CD8-positive, alpha-beta memory T cell (primary cell): ENCODE measurements at regions not wholly inside any gene's neighbourhood (a gene's known extent, or its start where the extent isn't known, plus 50 kb on each side); places are given as distances from the start of the nearest gene placed in this dataset.

ENCODE experiments used
- CTCF ChIA-PET: fragments of 350-600 bp; sonication (Branson Sonifier 250); formaldehyde crosslinking; loops from one replicate; lab custom pipeline; 2021; ENCODE audit warnings: antibody characterized with exemption; lab: Charles Lee
- POLR2A ChIA-PET: fragments of 350-600 bp; sonication (Branson Sonifier 250); formaldehyde crosslinking; loops from one replicate; lab custom pipeline; 2021; ENCODE audit warnings: antibody characterized with exemption; lab: Charles Lee
- DNase-seq, 5 donors: peaks; one replicate each; pipeline versions ENCODE4 v3.0.0 to v3.0.0-alpha.2; 2020 to 2022; ENCODE audit warnings: mixed read lengths in 1 of 5
- H3K27ac ChIP-seq: one replicate; pipeline ENCODE4 v1.7.0; 2013; ENCODE audit warnings: low read depth, mild to moderate bottlenecking, low read length, moderate library complexity
- H3K27me3 ChIP-seq: 2 replicates; pipeline ENCODE4 v1.7.0; 2013; ENCODE audit warnings: low read length, mild to moderate bottlenecking; ENCODE audit not compliant: insufficient read depth, poor library complexity, severe bottlenecking
- H3K36me3 ChIP-seq: 2 replicates; pipeline ENCODE4 v1.7.0; 2013; ENCODE audit warnings: mild to moderate bottlenecking, low read length, moderate library complexity; ENCODE audit not compliant: insufficient read depth
- H3K4me1 ChIP-seq: 2 replicates; pipeline ENCODE4 v1.7.0; 2013; ENCODE audit warnings: mild to moderate bottlenecking, low read length, moderate library complexity; ENCODE audit not compliant: insufficient read depth
- H3K4me3 ChIP-seq: 2 replicates; pipeline ENCODE4 v1.7.0; 2013; ENCODE audit warnings: mild to moderate bottlenecking, low read length
- H3K9me3 ChIP-seq: 2 replicates; pipeline ENCODE4 v1.7.0; 2013; ENCODE audit warnings: mild to moderate bottlenecking, low read length
- H3K27ac Mint-ChIP-seq, 8 donors: one replicate each; pipeline ENCODE4 v1.8.0; 2020 to 2021; ENCODE audit warnings: mixed read lengths in 8 of 8, mild to moderate bottlenecking in 6 of 8, inconsistent platforms in 3 of 8, moderate library complexity in 3 of 8
- H3K27me3 Mint-ChIP-seq, 2 donors: one replicate each; pipeline ENCODE4 v1.8.0; 2020 to 2021; ENCODE audit warnings: mixed read lengths in 2 of 2, mild to moderate bottlenecking in 1 of 2, moderate library complexity in 1 of 2
- H3K36me3 Mint-ChIP-seq, 3 donors: one replicate each; pipeline ENCODE4 v1.8.0; 2020 to 2021; ENCODE audit warnings: mixed read lengths in 3 of 3, inconsistent platforms in 1 of 3, mild to moderate bottlenecking in 1 of 3
- H3K4me1 Mint-ChIP-seq, 3 donors: one replicate each; pipeline ENCODE4 v1.8.0; 2020 to 2021; ENCODE audit warnings: mixed read lengths in 3 of 3, inconsistent platforms in 1 of 3, mild to moderate bottlenecking in 1 of 3
- H3K4me3 Mint-ChIP-seq, 7 donors: one replicate each; pipeline ENCODE4 v1.8.0; 2020 to 2021; ENCODE audit warnings: mixed read lengths in 7 of 7, mild to moderate bottlenecking in 6 of 7, moderate library complexity in 4 of 7, inconsistent platforms in 2 of 7
- H3K9me3 Mint-ChIP-seq, 5 donors: one replicate each; pipeline ENCODE4 v1.8.0; 2020 to 2022; ENCODE audit warnings: mixed read lengths in 5 of 5, mild to moderate bottlenecking in 3 of 5, moderate library complexity in 2 of 5, inconsistent platforms in 1 of 5

DNA sequence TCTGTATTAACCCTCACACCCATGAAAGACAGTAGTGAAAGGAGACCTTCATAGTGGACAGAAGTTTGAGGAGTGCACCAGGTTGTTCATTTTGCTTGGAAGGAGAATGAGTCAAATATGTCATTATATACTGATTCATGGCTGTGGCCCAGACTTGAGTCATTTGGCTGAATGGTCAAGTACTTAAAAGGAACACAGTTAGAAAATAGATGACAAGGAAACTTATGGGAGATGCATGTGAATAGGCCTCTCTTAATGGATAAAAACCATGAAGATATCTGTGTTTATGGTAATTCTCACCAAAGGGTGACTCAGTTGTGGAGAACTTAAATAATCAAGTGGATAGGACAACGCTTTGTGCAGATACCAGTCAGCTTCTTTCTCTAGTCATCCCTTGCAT, 524.7 kb upstream of the CNTNAP5 start:
- no peaks in the 10 kb centered on the region for H3K4me1 ChIP-seq
- H3K9me3 ChIP-seq = no peaks in the 10 kb centered on the region
- no peaks in the 10 kb centered on the region for H3K27me3 ChIP-seq
- no peaks in the 10 kb centered on the region for H3K36me3 ChIP-seq
- CTCF ChIA-PET = no interaction called here
- DNase-seq = no peak
- no peaks in the 10 kb centered on the region for H3K4me1 Mint-ChIP-seq
- H3K27ac ChIP-seq = no peak overlapping the region
- no peaks in the 10 kb centered on the region for H3K36me3 Mint-ChIP-seq
- no peak overlapping the region for H3K4me3 ChIP-seq
- peaks cover 7 to 17% (median 11%) of the 10 kb centered on the region in 5 donors for H3K9me3 Mint-ChIP-seq
- POLR2A ChIA-PET = no interaction called here
- H3K4me3 Mint-ChIP-seq = no peak overlapping the region
- no peak overlapping the region for H3K27ac Mint-ChIP-seq
- H3K27me3 Mint-ChIP-seq = no peaks in the 10 kb centered on the region

DNA sequence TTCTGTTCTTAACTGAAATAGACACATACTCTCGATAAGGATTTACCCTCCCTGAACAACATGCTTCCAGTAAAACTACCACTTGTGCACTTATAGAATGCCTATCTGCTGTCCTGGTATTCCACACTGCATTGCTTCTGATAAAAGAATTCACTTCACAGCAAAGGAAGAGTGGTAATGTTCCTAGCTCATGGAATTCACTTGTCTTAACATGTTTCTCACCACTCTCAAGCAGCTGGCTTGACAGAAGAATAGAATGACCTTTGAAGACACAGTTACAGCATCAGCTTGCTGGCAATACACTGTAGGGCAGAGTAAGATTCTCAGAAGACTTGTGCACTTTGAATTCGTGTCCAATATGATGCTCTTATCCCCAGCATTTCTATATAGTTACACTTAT, 524.1 kb upstream of the CNTNAP5 start:
- no peak overlapping the region for H3K27ac ChIP-seq
- H3K4me3 ChIP-seq = no peak overlapping the region
- ChIA-PET POLR2A (no interaction called here), CTCF (no interaction called here)
- no peaks in the 10 kb centered on the region for H3K27me3 Mint-ChIP-seq
- H3K4me3 Mint-ChIP-seq = no peak overlapping the region
- H3K36me3 Mint-ChIP-seq = no peaks in the 10 kb centered on the region
- H3K9me3 Mint-ChIP-seq = peaks cover 7 to 17% (median 11%) of the 10 kb centered on the region in 5 donors
- no peaks in the 10 kb centered on the region for H3K36me3 ChIP-seq
- no peaks in the 10 kb centered on the region for H3K4me1 Mint-ChIP-seq
- no peak overlapping the region for H3K27ac Mint-ChIP-seq
- H3K9me3 ChIP-seq = no peaks in the 10 kb centered on the region
- H3K4me1 ChIP-seq = no peaks in the 10 kb centered on the region
- no peak for DNase-seq
- H3K27me3 ChIP-seq = no peaks in the 10 kb centered on the region

DNA sequence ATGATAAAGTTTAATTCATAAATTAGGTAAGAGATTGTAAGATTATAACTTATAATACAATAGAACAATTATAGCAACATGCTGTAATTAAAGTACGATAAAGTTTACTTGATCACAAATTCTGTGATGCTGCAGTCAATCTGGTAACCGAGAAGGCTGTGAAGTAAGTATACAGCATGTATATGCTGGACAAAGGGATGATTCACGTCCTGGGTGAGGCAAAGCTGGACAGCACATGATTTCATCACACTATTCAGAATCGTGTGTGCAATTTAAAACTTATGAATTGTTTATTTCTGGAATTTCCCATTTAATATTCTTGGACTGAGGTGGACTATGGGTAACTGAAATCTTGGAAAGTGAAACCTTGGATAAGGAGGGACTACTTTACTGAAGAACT, 522.2 kb upstream of the CNTNAP5 start:
- DNase-seq = no peak
- Histone ChIP-seq H3K27ac (no peak overlapping the region), H3K9me3 (no peaks in the 10 kb centered on the region), H3K36me3 (no peaks in the 10 kb centered on the region), H3K27me3 (no peaks in the 10 kb centered on the region), H3K4me1 (no peaks in the 10 kb centered on the region), H3K4me3 (no peak overlapping the region)
- Mint-ChIP-seq H3K4me1 (no peaks in the 10 kb centered on the region), H3K4me3 (no peak overlapping the region), H3K27ac (peak overlapping the region in 1 of 8 donors; percentile 21), H3K27me3 (no peaks in the 10 kb centered on the region), H3K36me3 (no peaks in the 10 kb centered on the region), H3K9me3 (peaks cover 4 to 17% (median 7%) of the 10 kb centered on the region in 5 donors)
- POLR2A ChIA-PET = no interaction called here
- CTCF ChIA-PET = no interaction called here

DNA sequence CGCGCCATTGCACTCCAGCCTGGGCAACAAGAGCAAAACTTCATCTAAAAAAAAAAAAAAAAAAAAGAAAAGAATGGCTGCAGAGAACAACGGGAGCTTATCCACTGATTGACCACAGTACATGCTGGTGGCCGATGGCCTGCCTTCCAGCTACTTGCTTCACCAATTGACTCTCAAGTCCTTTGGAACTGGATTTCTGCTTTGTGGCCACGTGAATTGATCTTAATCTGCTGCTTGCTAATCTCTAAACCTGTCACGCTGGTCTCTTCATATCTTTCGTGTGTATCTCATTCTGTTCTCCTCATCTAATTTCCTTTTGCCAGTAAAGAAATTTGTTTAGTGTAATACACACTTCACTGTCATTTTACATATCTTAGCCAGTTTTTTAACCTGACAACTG, 512.5 kb upstream of the CNTNAP5 start:
- Histone ChIP-seq H3K27ac (no peak overlapping the region), H3K4me3 (no peak overlapping the region), H3K36me3 (no peaks in the 10 kb centered on the region), H3K4me1 (no peaks in the 10 kb centered on the region), H3K9me3 (no peaks in the 10 kb centered on the region), H3K27me3 (no peaks in the 10 kb centered on the region)
- Mint-ChIP-seq H3K36me3 (no peaks in the 10 kb centered on the region), H3K4me3 (no peak overlapping the region), H3K4me1 (no peaks in the 10 kb centered on the region), H3K9me3 (peaks cover 3 to 38% (median 10%) of the 10 kb centered on the region in 5 donors), H3K27ac (no peak overlapping the region), H3K27me3 (no peaks in the 10 kb centered on the region)
- ChIA-PET POLR2A (no interaction called here), CTCF (no interaction called here)
- no peak for DNase-seq

DNA sequence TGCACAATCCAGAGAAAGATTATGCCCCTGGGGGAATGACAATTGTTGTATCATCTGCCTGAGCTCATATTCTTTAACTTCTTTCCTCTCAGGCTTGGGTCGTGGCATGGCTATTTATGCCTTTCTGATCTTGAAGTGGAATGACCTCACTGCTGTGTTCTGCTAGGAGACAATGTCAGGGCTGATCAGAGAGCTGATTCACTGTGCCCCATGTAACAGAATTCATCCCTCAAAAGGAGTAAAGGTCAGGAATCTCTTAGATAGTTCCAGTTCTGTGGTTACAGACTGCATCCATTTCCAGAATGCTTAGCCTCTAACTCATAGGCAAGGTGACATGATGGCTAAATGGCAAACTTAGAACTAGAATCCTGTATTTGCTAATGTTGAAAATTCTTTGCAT, 511.7 kb upstream of the CNTNAP5 start:
- POLR2A ChIA-PET = no interaction called here
- Mint-ChIP-seq H3K27ac (no peak overlapping the region), H3K9me3 (peaks cover 0 to 39% (median 12%) of the 10 kb centered on the region in 5 donors), H3K4me3 (no peak overlapping the region), H3K27me3 (no peaks in the 10 kb centered on the region), H3K4me1 (no peaks in the 10 kb centered on the region), H3K36me3 (no peaks in the 10 kb centered on the region)
- CTCF ChIA-PET = no interaction called here
- no peak for DNase-seq
- no peaks in the 10 kb centered on the region for H3K27me3 ChIP-seq
- H3K4me3 ChIP-seq = no peak overlapping the region
- no peaks in the 10 kb centered on the region for H3K4me1 ChIP-seq
- H3K36me3 ChIP-seq = no peaks in the 10 kb centered on the region
- no peaks in the 10 kb centered on the region for H3K9me3 ChIP-seq
- H3K27ac ChIP-seq = no peak overlapping the region

DNA sequence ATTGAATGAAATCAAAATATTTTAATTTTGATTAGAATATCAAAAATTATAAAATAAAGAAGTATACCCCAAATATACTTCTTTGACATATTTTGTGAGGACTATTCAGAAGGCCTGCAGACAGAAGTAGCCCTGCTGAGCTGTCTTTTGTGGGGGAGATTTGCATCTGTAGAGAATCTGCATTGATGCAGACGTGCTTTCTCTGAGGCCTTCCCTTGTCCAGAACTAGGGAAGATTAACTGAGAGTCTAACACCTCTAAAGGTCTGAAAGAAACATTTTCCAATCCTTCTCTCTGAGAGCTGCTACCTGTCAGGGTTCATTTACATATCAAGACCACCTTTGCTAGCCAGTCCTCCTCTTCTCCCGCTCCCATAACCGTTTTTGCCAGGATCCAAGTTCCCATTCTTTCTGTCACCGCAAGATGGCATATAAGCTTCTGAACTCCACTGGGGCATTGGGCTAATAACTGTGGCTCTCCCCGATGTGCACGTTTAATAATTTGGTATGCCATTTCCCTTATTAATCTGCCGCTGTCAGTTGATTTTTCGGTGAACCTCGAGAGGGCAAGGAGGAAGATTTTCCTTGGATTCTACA, 510.4 kb upstream of the CNTNAP5 start:
- H3K36me3 Mint-ChIP-seq = no peaks in the 10 kb centered on the region

DNA sequence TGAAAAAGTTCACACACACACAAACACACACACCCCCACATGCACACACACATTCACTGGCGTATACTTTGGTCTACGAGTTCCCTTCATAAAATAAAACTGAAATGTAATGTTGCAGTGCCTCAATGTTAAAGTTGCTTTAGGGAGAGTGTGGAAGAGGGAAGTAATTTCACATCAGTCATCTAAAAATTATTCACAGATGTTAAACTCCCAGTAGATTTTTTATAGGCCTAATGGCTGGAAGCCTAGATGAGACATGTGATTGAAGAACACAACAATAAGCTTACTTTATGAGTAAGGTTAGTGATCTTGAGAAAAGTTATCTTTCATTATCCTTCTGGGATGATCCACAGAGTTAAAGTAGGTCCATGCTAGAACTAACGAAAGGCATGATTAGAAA, 506.7 kb upstream of the CNTNAP5 start:
- POLR2A ChIA-PET = no interaction called here
- H3K4me1 Mint-ChIP-seq = no peaks in the 10 kb centered on the region
- CTCF ChIA-PET = no interaction called here

More for the DNA sequence above, 510.4 kb upstream of the CNTNAP5 start:
- Histone ChIP-seq H3K27ac (no peak overlapping the region), H3K4me1 (no peaks in the 10 kb centered on the region), H3K27me3 (no peaks in the 10 kb centered on the region), H3K36me3 (no peaks in the 10 kb centered on the region), H3K9me3 (no peaks in the 10 kb centered on the region), H3K4me3 (no peak overlapping the region)
- Mint-ChIP-seq H3K27ac (no peak overlapping the region), H3K27me3 (no peaks in the 10 kb centered on the region), H3K4me1 (no peaks in the 10 kb centered on the region), H3K4me3 (no peak overlapping the region), H3K9me3 (peaks cover 3 to 33% (median 13%) of the 10 kb centered on the region in 5 donors)
- CTCF ChIA-PET = no interaction called here
- POLR2A ChIA-PET = no interaction called here
- no peak for DNase-seq

DNA sequence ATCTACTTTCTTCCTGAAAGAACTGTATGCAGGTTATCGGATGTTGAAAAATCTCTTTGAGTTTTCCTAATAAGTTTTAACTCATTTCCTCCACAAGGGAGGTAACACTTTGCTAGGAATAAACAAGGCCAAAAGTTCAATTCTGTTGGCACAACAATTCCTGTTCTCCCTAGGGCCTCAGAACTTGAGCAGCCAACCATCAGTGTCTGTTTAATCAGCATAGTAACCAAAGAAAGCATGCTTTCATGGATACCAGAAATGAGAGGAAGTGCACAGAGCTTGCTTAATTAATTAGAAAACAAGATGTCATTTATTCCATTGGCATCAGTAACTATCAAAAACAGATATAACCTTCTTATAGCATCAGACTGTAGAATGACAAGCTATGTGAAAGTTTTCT, 503.2 kb upstream of the CNTNAP5 start:
- no peak overlapping the region for H3K27ac Mint-ChIP-seq
- no peak overlapping the region for H3K27ac ChIP-seq
- CTCF ChIA-PET = no interaction called here
- no peaks in the 10 kb centered on the region for H3K9me3 ChIP-seq
- POLR2A ChIA-PET = no interaction called here
- no peaks in the 10 kb centered on the region for H3K27me3 Mint-ChIP-seq
- no peak for DNase-seq
- H3K4me1 ChIP-seq = no peaks in the 10 kb centered on the region
- no peak overlapping the region for H3K4me3 Mint-ChIP-seq
- peaks cover 6 to 26% (median 19%) of the 10 kb centered on the region in 5 donors for H3K9me3 Mint-ChIP-seq
- H3K4me3 ChIP-seq = no peak overlapping the region
- H3K27me3 ChIP-seq = no peaks in the 10 kb centered on the region
- no peaks in the 10 kb centered on the region for H3K36me3 Mint-ChIP-seq
- H3K4me1 Mint-ChIP-seq = no peaks in the 10 kb centered on the region
- H3K36me3 ChIP-seq = no peaks in the 10 kb centered on the region

More for the DNA sequence above, 506.7 kb upstream of the CNTNAP5 start:
- Histone ChIP-seq H3K27ac (no peak overlapping the region), H3K4me1 (no peaks in the 10 kb centered on the region), H3K36me3 (no peaks in the 10 kb centered on the region), H3K27me3 (no peaks in the 10 kb centered on the region), H3K9me3 (no peaks in the 10 kb centered on the region), H3K4me3 (no peak overlapping the region)
- Mint-ChIP-seq H3K4me3 (no peak overlapping the region), H3K36me3 (no peaks in the 10 kb centered on the region), H3K9me3 (peaks cover 6 to 29% (median 11%) of the 10 kb centered on the region in 5 donors), H3K27ac (no peak overlapping the region), H3K27me3 (no peaks in the 10 kb centered on the region)
- no peak for DNase-seq
